Esophagus squamous epithelium (tissue), 4 donors: ENCODE measurements at regions not wholly inside any gene's neighbourhood (a gene's known extent, or its start where the extent isn't known, plus 50 kb on each side); places are given as distances from the start of the nearest gene placed in this dataset.

Experiments
- POLR2A ChIP-seq, 4 donors: fragments of 450-650 bp; IDR thresholded peaks; one replicate each; pipeline ENCODE4 v1.6.1; 2017; ENCODE audit warnings: antibody characterized with exemption in 4 of 4, mild to moderate bottlenecking in 4 of 4, moderate library complexity in 3 of 4
- TF ChIP-seq, protein P1 (sequence below), 6 experiments: fragments of 450-650 bp in 4 of 6; fragments of 200-600 bp in 2 of 6; sonication (generic) in 2 of 6; IDR thresholded peaks; one replicate each; pipeline ENCODE4 v1.5.1; 2016 to 2019; ENCODE audit warnings: antibody characterized with exemption in 6 of 6, mild to moderate bottlenecking in 4 of 6, moderate library complexity in 4 of 6

GRCh38 chr1:71292203-71292602 is 211.4 kb upstream of the ZRANB2 start:
- TF ChIP-seq, protein P1, sequence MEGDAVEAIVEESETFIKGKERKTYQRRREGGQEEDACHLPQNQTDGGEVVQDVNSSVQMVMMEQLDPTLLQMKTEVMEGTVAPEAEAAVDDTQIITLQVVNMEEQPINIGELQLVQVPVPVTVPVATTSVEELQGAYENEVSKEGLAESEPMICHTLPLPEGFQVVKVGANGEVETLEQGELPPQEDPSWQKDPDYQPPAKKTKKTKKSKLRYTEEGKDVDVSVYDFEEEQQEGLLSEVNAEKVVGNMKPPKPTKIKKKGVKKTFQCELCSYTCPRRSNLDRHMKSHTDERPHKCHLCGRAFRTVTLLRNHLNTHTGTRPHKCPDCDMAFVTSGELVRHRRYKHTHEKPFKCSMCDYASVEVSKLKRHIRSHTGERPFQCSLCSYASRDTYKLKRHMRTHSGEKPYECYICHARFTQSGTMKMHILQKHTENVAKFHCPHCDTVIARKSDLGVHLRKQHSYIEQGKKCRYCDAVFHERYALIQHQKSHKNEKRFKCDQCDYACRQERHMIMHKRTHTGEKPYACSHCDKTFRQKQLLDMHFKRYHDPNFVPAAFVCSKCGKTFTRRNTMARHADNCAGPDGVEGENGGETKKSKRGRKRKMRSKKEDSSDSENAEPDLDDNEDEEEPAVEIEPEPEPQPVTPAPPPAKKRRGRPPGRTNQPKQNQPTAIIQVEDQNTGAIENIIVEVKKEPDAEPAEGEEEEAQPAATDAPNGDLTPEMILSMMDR (IDR thresholded peaks at IDR 0.05): no peak
- TF ChIP-seq POLR2A (IDR thresholded peaks at IDR 0.05): no peak
